ENCODE measurements at regions not wholly inside any gene's neighbourhood (a gene's known extent, or its start where the extent isn't known, plus 50 kb on each side); places are given as distances from the start of the nearest gene placed in this dataset.

DNA sequence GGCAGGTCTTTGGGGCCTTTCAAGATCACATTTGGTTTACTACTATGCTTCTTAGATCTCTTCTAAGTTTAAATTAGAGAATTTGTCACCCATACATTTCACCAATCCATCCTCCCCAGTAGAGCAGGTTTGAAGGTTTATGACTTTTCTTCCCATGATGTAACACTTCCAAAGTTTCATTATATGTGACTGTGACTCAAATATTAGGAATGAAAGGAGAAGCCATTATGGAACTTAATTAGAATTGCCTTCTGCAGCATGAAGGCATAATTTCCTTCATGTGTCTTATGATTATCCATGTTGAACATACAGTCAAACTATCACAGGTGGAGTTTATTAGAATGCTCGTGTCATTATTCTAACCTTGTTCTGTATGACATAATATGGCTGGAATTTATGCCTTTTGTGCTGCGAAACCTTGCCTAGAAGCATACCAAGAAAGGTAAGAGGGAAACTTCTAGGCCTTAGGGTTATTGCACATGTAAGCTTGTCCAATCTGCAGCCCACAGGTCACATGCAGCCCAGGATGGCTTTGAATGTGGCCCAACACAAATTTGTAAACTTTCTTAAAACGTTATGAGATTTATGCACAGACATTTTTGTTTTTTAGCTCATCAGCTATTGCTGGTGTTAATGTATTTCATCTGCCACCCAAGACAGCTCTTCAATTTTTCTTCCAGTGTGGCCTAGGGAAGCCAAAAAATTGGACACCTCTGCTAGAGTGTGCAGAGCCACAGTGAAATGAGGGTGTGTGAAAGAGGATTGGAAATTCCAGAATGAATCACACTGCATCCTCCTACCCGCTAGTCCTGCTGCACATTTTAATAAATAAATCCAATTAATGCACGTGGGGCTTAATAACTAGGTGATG, 133.6 kb downstream of the TMEM26 start:
- no peak for DNase-seq (ENCODE audit: low read depth in 2 of 3, low spot score in 1 of 3)

- no peak for DNase-seq (ENCODE audit: low read depth in 2 of 3, low spot score in 1 of 3)
These were observed 134.8 kb downstream of the TMEM26 start for GRCh38 chr10:61318429-61318828.

GRCh38 chr10:61317706-61318105, 135.5 kb downstream of the TMEM26 start:
- DNase-seq (ENCODE audit: low read depth in 2 of 3, low spot score in 1 of 3) = no peak

- DNase-seq (ENCODE audit: low read depth in 2 of 3, low spot score in 1 of 3) = no peak
These were observed 136.4 kb downstream of the TMEM26 start for GRCh38 chr10:61316676-61317265.

GRCh38 chr10:61314273-61314672, 138.9 kb downstream of the TMEM26 start:
- no peak for DNase-seq (ENCODE audit: low read depth in 2 of 3, low spot score in 1 of 3)

DNA sequence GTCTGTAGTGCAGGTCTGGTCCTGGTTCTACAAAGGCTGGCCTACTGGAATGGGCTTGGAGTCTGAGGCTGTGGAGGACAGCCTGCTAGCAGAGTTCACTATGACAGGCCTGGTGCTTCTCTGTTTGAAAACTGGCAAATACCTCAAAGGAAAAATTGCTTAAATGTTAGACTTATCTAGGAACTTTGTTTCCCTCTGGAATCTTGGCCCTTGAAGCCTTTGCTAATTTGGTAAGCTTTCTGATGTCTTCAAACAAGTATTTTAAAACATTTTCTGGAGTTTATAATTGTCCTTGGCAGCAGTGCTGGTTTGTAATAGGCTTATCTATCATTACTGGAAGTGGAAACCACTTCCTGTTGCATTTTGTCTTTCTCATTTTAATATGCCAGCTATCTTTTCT, 139.7 kb downstream of the TMEM26 start:
- DNase-seq (ENCODE audit: low read depth in 2 of 3, low spot score in 1 of 3) = no peak

DNA sequence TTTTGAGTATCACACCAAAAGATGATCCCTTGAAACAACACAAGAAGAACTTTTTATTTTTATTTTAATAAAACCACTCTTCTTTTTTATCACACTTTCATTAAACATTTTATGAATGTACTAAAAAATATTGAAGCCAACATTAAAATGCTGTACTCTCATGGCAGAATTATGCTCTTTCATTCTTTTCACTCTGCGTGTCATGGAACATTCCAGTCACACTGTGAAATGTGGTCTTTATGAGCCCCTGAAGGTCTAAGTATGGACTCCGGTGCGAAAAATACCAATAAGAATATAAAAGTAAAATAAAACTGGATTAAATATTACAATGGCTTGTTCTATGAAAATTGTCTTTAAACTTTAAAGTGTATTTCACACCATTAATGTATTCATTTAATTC, 148.4 kb downstream of the TMEM26 start:
- DNase-seq (ENCODE audit: low read depth in 2 of 3, low spot score in 1 of 3) = no peak

GRCh38 chr10:61302124-61302523, 151.1 kb downstream of the TMEM26 start:
- no peak for DNase-seq (ENCODE audit: low read depth in 2 of 3, low spot score in 1 of 3)

- no peak for DNase-seq (ENCODE audit: low read depth in 2 of 3, low spot score in 1 of 3)
These were observed 151.6 kb downstream of the TMEM26 start for GRCh38 chr10:61301575-61301974.

DNA sequence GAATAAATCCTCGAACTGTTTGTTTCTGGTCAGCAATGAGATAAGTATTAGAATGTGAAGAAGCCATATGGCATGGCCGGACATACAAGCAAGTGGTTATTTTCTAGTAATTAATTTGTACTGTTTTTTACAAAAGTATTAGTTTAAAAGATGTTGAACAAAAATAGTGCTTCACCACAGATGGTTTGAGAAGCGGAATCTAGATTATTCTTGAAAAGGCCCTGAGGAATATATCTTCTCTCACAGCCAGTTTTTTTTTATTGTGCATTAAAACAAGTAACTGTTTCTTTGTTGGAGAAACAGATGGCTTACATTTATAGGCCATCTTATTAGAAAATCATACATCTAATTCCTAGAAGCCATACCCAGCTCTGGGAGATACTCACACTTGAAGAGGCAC, 153.3 kb downstream of the TMEM26 start:
- no peak for DNase-seq (ENCODE audit: low read depth in 2 of 3, low spot score in 1 of 3)

DNA sequence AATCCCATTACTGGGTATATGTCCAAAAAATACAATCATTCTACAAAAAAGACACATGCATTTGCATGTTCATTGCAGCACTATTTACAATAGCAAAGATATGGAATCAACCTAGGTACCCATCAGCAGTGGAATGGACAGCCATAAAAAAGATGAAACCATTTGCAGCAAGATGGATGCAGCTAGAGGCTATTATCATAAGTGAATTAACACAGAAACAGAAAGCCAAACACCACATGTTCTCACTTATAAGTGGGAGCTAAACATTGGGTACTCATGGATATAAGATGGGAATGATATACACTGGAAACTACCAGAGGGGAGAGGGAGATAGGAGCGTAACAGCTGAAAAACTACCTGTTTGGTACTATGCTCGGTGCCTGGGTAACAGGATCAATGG, 154.0 kb downstream of the TMEM26 start:
- no peak for DNase-seq (ENCODE audit: low read depth in 2 of 3, low spot score in 1 of 3)

DNA sequence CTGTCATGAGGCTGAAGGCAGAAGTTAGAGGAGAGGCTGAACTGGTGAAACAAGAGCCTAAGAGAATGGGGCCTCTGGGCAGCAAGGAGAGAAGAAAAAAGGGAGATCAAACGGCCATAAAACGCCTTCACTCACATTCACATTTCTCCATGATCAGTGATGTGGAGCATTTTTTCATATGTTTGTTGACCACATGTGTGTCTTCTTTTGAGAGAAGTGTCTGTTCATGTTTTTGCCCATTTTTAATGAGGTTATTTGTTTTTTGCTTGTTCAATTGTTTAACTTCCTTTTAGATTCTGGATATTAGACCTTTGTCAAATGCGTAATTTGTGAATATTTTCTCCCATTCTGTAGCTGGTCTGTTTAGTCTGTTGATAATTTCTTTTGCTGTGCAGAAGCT, 155.0 kb downstream of the TMEM26 start:
- DNase-seq (ENCODE audit: low read depth in 2 of 3, low spot score in 1 of 3) = no peak

- DNase-seq (ENCODE audit: low read depth in 2 of 3, low spot score in 1 of 3) = no peak
These were observed 157.0 kb downstream of the TMEM26 start for GRCh38 chr10:61296161-61296560.

DNA sequence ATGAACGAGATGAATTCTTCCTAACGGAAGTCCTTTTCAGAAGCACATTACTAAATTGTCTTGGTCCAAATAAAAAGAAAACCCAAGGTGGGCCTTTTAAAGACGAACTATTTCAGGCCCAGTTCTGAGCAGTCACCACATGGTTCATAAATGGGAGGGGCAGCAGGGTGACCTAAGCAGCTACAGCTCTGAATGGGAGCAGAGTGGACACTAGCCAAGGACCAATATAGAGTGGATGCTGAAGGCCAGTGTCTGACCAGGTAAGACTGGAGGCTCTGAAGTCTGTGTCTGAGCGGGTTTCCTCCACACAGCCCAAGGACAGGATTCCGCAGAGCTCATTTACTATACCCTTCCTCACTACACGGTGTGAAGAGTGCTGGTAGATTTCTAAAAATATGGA, 159.1 kb downstream of the TMEM26 start:
- no peak for DNase-seq (ENCODE audit: low read depth in 2 of 3, low spot score in 1 of 3)

GRCh38 chr10:61289813-61290212, 163.4 kb downstream of the TMEM26 start:
- no peak for DNase-seq (ENCODE audit: low read depth in 2 of 3, low spot score in 1 of 3)

DNA sequence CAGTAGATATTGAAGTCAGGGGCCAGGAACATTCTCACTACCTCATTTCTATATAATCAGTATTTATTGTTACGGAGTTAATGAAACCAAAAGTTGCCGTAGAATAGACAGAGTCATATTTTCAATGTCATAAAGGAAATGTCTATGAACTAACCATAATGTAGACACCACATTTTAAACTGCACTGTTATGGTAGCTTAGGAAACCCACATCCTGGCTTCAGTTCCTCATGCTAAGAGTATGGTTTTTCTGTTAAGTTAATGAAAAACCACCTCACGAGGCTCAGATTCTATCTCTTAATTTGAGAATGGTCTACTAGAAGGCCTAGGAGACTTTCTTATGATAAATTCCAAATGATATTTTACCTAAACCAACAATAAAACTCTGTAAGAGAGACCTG, 166.5 kb downstream of the TMEM26 start:
- DNase-seq (ENCODE audit: low read depth in 2 of 3, low spot score in 1 of 3) = no peak

- DNase-seq (ENCODE audit: low read depth in 2 of 3, low spot score in 1 of 3) = no peak
These were observed 167.4 kb downstream of the TMEM26 start for GRCh38 chr10:61285749-61286148.

- DNase-seq (ENCODE audit: low read depth in 2 of 3, low spot score in 1 of 3) = peak in 1 of 3 donors; percentile 29
These were observed 168.8 kb downstream of the TMEM26 start for GRCh38 chr10:61284222-61284890.

- no peak for DNase-seq (ENCODE audit: low read depth in 2 of 3, low spot score in 1 of 3)
These were observed 169.5 kb downstream of the TMEM26 start for GRCh38 chr10:61283481-61284221.

DNA sequence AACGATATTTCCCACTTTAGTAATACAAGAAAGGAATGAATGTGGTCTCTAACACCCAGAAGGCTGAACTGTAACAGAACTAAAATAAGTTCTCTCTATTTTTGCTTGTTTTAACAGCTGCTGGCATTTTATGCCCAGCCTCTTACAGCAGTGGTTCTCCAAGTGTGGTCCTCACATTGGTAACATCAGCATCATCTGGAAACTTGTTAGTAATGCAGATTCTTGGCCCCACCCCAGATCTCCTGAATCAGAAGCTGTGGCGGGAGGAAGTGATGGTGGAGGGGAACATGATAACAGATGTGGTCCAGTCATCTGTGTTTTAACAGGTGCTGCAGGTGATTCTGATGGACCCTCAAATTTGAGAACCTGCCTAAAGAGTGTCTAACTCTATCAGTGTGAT, 170.1 kb downstream of the TMEM26 start:
- DNase-seq (ENCODE audit: low read depth in 2 of 3, low spot score in 1 of 3) = no peak

- DNase-seq (ENCODE audit: low read depth in 2 of 3, low spot score in 1 of 3) = no peak
These were observed 172.9 kb downstream of the TMEM26 start for GRCh38 chr10:61280303-61280702.

- DNase-seq (ENCODE audit: low read depth in 2 of 3, low spot score in 1 of 3) = no peak
These were observed 173.8 kb downstream of the TMEM26 start for GRCh38 chr10:61279400-61279799.
